ENCODE measurements at regions not wholly inside any gene's neighbourhood (a gene's known extent, or its start where the extent isn't known, plus 50 kb on each side); places are given as distances from the start of the nearest gene placed in this dataset.

GRCh38 chr18:77785415-77785975 lies 535.8 kb downstream of the GALR1 start:
- Histone ChIP-seq H3K4me3 (no peak overlapping the region), H3K27me3 (ENCODE audit: low read depth) (no peaks in the 10 kb centered on the region), H3K27ac (no peak overlapping the region), H3K36me3 (no peaks in the 10 kb centered on the region), H3K9me3 (no peaks in the 10 kb centered on the region), H3K4me1 (no peaks in the 10 kb centered on the region)
- no peak for TF ChIP-seq CTCF (IDR thresholded peaks at IDR 0.05)
- ATAC-seq (no peak), DNase-seq (no peak)
- intact Hi-C loops (cut with DNase I) = no loop called here

- H3K4me3 ChIP-seq = no peak overlapping the region
- no peak for DNase-seq
- H3K4me1 ChIP-seq = no peaks in the 10 kb centered on the region
- intact Hi-C loops (cut with DNase I) = no loop called here
- TF ChIP-seq CTCF (IDR thresholded peaks at IDR 0.05) = no peak
- no peaks in the 10 kb centered on the region for H3K9me3 ChIP-seq
- ATAC-seq = no peak
- no peaks in the 10 kb centered on the region for H3K36me3 ChIP-seq
- no peak overlapping the region for H3K27ac ChIP-seq
- H3K27me3 ChIP-seq (ENCODE audit: low read depth) = no peaks in the 10 kb centered on the region
These were observed 553.4 kb downstream of the GALR1 start for GRCh38 chr18:77803024-77803423.

- Histone ChIP-seq H3K36me3 (no peaks in the 10 kb centered on the region), H3K27me3 (ENCODE audit: low read depth) (no peaks in the 10 kb centered on the region), H3K4me3 (no peak overlapping the region), H3K4me1 (no peaks in the 10 kb centered on the region), H3K9me3 (no peaks in the 10 kb centered on the region), H3K27ac (no peak overlapping the region)
- ATAC-seq (no peak), DNase-seq (no peak)
- intact Hi-C loops (cut with DNase I) = no loop called here
- no peak for TF ChIP-seq CTCF (IDR thresholded peaks at IDR 0.05)
These were observed 554.7 kb downstream of the GALR1 start for GRCh38 chr18:77804382-77804781.

- Histone ChIP-seq H3K4me3 (no peak overlapping the region), H3K27me3 (ENCODE audit: low read depth) (no peaks in the 10 kb centered on the region), H3K4me1 (no peaks in the 10 kb centered on the region), H3K9me3 (no peaks in the 10 kb centered on the region), H3K27ac (no peak overlapping the region), H3K36me3 (no peaks in the 10 kb centered on the region)
- no peak for ATAC-seq
- DNase-seq = no peak
- no peak for TF ChIP-seq CTCF (IDR thresholded peaks at IDR 0.05)
- intact Hi-C loops (cut with DNase I) = no loop called here
These were observed 558.0 kb downstream of the GALR1 start for GRCh38 chr18:77807650-77808049.

GRCh38 chr18:77811503-77811902 lies 561.9 kb downstream of the GALR1 start:
- ATAC-seq = no peak
- no peaks in the 10 kb centered on the region for H3K9me3 ChIP-seq
- no peak for DNase-seq
- TF ChIP-seq CTCF (IDR thresholded peaks at IDR 0.05) = no peak
- intact Hi-C loops (cut with DNase I) = no loop called here
- H3K36me3 ChIP-seq = no peaks in the 10 kb centered on the region
- H3K27ac ChIP-seq = no peak overlapping the region
- no peaks in the 10 kb centered on the region for H3K27me3 ChIP-seq (ENCODE audit: low read depth)
- H3K4me1 ChIP-seq = no peaks in the 10 kb centered on the region
- H3K4me3 ChIP-seq = no peak overlapping the region

Data from lower lobe of right lung (tissue), 2 donors.